Hepatocyte (in vitro differentiated cells): ENCODE measurements at regions not wholly inside any gene's neighbourhood (a gene's known extent, or its start where the extent isn't known, plus 50 kb on each side); places are given as distances from the start of the nearest gene placed in this dataset.
A peak's percentile ranks its signal among the peaks of the same experiment; 100 is the strongest.

Experiments
- CTCF ChIP-seq: fragments of 200-600 bp; sonication (generic); IDR thresholded peaks from 2 replicates; pipeline ENCODE4 v1.5.1; 2016; ENCODE audit warnings: antibody characterized with exemption, mild to moderate bottlenecking; ENCODE audit not compliant: poor library complexity
- EZH2 ChIP-seq: fragments of 200-600 bp; sonication (generic); IDR thresholded peaks from 2 replicates; pipeline ENCODE4 v1.6.1; 2016; ENCODE audit warnings: antibody characterized with exemption, mild to moderate bottlenecking, borderline replicate concordance
- EZH2phosphoT487 ChIP-seq: fragments of 200-600 bp; sonication (generic); IDR thresholded peaks from one replicate; pipeline ENCODE4 v1.6.1; 2018; ENCODE audit warnings: antibody characterized with exemption, mild to moderate bottlenecking, low read depth, moderate library complexity; ENCODE audit not compliant: unreplicated experiment, severe bottlenecking

- TF ChIP-seq CTCF, result no peak
- no peak for TF ChIP-seq EZH2
- TF ChIP-seq EZH2phosphoT487, result peak; percentile 24
Observed at GRCh38 chr9:82518868-82519267, 530.3 kb downstream of the SPATA31D1 start.
